Naive thymus-derived CD4-positive, alpha-beta T cell (primary cell): ENCODE measurements at regions not wholly inside any gene's neighbourhood (a gene's known extent, or its start where the extent isn't known, plus 50 kb on each side); places are given as distances from the start of the nearest gene placed in this dataset.

Source experiments
- ATAC-seq: fragments of 150-1000 bp; cut with Tn5 transposase; 2 replicates; pipeline ENCODE4 v1.10.0; 2021; ENCODE audit warnings: mild to moderate bottlenecking, moderate library complexity
- CTCF ChIA-PET: fragments of 350-600 bp; sonication (Branson Sonifier 250); formaldehyde crosslinking; loops from one replicate; lab custom pipeline; 2021; ENCODE audit warnings: antibody characterized with exemption; lab: Charles Lee
- POLR2A ChIA-PET: fragments of 350-600 bp; sonication (Branson Sonifier 250); formaldehyde crosslinking; loops from one replicate; lab custom pipeline; 2021; ENCODE audit warnings: antibody characterized with exemption, inconsistent platforms; lab: Charles Lee
- DNase-seq, 9 donors: peaks; one replicate each; pipeline versions ENCODE4 v3.0.0 to v3.0.0-alpha.2; 2020 to 2022; ENCODE audit warnings: mixed read lengths in 1 of 9
- H3K27ac ChIP-seq: one replicate; pipeline ENCODE4 v1.7.0; 2013; ENCODE audit warnings: mild to moderate bottlenecking, low read depth, low read length, moderate library complexity
- H3K27me3 ChIP-seq, 2 donors: one replicate each; pipeline ENCODE4 v1.7.0; 2013; ENCODE audit warnings: low read length in 2 of 2, mild to moderate bottlenecking in 2 of 2, moderate library complexity in 2 of 2; ENCODE audit not compliant: control insufficient read depth in 2 of 2, insufficient read depth in 2 of 2
- H3K36me3 ChIP-seq, 3 experiments: 1 replicate in 2 of 3; 2 replicates in 1 of 3; pipeline ENCODE4 v1.7.0; 2013; ENCODE audit warnings: low read length in 3 of 3, mild to moderate bottlenecking in 3 of 3, moderate library complexity in 1 of 3; ENCODE audit not compliant: insufficient read depth in 3 of 3, control insufficient read depth in 2 of 3
- H3K4me1 ChIP-seq, 2 donors: one replicate each; pipeline ENCODE4 v1.7.0; 2013; ENCODE audit warnings: low read length in 2 of 2, mild to moderate bottlenecking in 2 of 2, moderate library complexity in 1 of 2; ENCODE audit not compliant: control insufficient read depth in 2 of 2, insufficient read depth in 2 of 2
- H3K4me3 ChIP-seq: 2 replicates; pipeline ENCODE4 v1.7.0; 2013; ENCODE audit warnings: mild to moderate bottlenecking, low read length
- H3K9me3 ChIP-seq, 3 experiments: 1 replicate in 2 of 3; 2 replicates in 1 of 3; pipeline ENCODE4 v1.7.0; 2013; ENCODE audit warnings: low read length in 3 of 3; ENCODE audit not compliant: control insufficient read depth in 2 of 3
- H3K27ac Mint-ChIP-seq, 9 donors: one replicate each; pipeline ENCODE4 v1.8.0; 2020 to 2022; ENCODE audit warnings: mixed read lengths in 9 of 9, mild to moderate bottlenecking in 8 of 9, moderate library complexity in 5 of 9, inconsistent platforms in 2 of 9
- H3K27me3 Mint-ChIP-seq, 5 donors: one replicate each; pipeline ENCODE4 v1.8.0; 2021 to 2022; ENCODE audit warnings: mixed read lengths in 5 of 5, mild to moderate bottlenecking in 1 of 5
- H3K36me3 Mint-ChIP-seq, 5 donors: one replicate each; pipeline ENCODE4 v1.8.0; 2020 to 2022; ENCODE audit warnings: mixed read lengths in 5 of 5, mild to moderate bottlenecking in 3 of 5, inconsistent platforms in 1 of 5
- H3K4me1 Mint-ChIP-seq, 7 donors: one replicate each; pipeline ENCODE4 v1.8.0; 2020 to 2022; ENCODE audit warnings: mixed read lengths in 7 of 7, mild to moderate bottlenecking in 3 of 7, inconsistent platforms in 1 of 7
- H3K4me3 Mint-ChIP-seq, 10 donors: one replicate each; pipeline ENCODE4 v1.8.0; 2020 to 2022; ENCODE audit warnings: mild to moderate bottlenecking in 10 of 10, mixed read lengths in 10 of 10, moderate library complexity in 6 of 10, inconsistent platforms in 2 of 10
- H3K9me3 Mint-ChIP-seq, 11 donors: one replicate each; pipeline ENCODE4 v1.8.0; 2020 to 2022; ENCODE audit warnings: mixed read lengths in 11 of 11, mild to moderate bottlenecking in 4 of 11, inconsistent platforms in 1 of 11, moderate library complexity in 1 of 11
- intact Hi-C, 2 donors: fragments of 100-400 bp; cut with micrococcal nuclease; formaldehyde crosslinking; loops; one replicate each; pipeline ENCODE4 v1.15.1; 2023

DNA sequence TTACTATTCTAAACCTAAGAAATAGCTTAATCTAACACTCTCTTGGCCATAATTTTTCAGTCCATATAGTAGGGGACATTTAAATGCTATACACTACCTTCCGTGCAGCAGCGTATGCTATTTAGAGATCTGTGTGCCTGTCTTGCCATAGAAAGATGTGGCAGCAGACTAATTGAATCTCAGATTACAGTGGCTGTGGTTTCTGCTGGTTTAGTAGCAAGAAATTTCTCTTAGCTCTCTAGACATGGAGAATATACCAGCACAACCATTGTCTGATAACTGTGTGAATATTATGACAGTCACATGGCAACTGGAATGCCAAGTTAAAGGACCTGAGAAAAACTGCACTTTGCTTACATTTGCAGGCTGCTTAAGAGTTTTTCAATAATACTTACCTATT is 672.4 kb upstream of the MIR17HG start:
- intact Hi-C loops = no loop called here
- Histone ChIP-seq H3K27ac (no peak overlapping the region), H3K4me1 (no peaks in the 10 kb centered on the region), H3K27me3 (no peaks in the 10 kb centered on the region), H3K4me3 (no peak overlapping the region), H3K36me3 (no peaks in the 10 kb centered on the region), H3K9me3 (no peaks in the 10 kb centered on the region)
- Mint-ChIP-seq H3K9me3 (peaks cover 0 to 8% (median 4%) of the 10 kb centered on the region in 11 donors), H3K4me1 (no peaks in the 10 kb centered on the region), H3K4me3 (no peak overlapping the region), H3K27me3 (no peaks in the 10 kb centered on the region), H3K36me3 (no peaks in the 10 kb centered on the region), H3K27ac (no peak overlapping the region)
- POLR2A ChIA-PET = no interaction called here
- CTCF ChIA-PET = no interaction called here
- ATAC-seq = no peak
- no peak for DNase-seq

DNA sequence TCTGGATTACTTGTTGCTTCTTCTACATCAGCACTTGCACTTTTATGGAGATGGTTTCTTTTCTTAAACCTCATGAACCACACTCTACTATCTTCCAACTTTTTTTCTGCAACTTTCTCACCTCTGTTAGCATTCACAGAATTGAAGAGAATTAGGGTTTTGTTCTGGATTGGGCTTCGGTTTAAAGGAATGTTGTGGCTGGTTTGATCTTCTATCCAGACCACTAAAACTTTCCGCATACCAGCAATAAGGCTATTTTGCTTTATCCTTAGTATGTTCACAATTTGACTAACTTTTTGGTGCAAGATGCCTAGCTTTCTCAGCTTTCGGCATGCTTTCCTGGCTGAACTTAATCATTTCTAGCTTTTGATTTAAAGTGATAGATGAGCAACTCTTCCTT is 666.7 kb upstream of the MIR17HG start:
- no peaks in the 10 kb centered on the region for H3K9me3 ChIP-seq
- H3K4me3 ChIP-seq = no peak overlapping the region
- no peaks in the 10 kb centered on the region for H3K27me3 ChIP-seq
- Mint-ChIP-seq H3K9me3 (peaks cover 0 to 12% (median 4%) of the 10 kb centered on the region in 11 donors), H3K4me3 (no peak overlapping the region), H3K27ac (no peak overlapping the region), H3K27me3 (no peaks in the 10 kb centered on the region), H3K36me3 (no peaks in the 10 kb centered on the region), H3K4me1 (no peaks in the 10 kb centered on the region)
- no peak for DNase-seq
- H3K36me3 ChIP-seq = no peaks in the 10 kb centered on the region
- intact Hi-C loops = no loop called here
- ATAC-seq = no peak
- no peak overlapping the region for H3K27ac ChIP-seq
- POLR2A ChIA-PET = no interaction called here
- CTCF ChIA-PET = no interaction called here
- H3K4me1 ChIP-seq = no peaks in the 10 kb centered on the region

DNA sequence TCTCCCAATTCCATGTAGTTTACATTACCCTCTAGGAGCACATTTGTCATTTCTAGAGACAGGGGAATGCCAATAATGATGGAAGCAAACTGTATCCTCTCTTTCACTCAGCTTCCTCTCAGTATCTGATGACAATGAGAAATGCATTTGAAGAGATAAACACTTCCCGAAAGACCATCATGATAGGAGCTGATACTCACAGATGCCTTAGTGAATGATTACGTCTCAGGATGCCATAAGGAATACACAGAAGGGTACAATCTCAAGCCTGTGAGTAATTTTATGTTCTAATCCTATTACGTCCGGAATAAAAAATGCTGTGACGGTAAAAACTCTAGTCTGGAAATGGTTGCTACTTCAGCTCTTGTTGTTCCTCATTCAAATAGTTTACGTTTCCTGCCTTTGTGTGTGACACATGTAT is 663.8 kb upstream of the MIR17HG start:
- Histone ChIP-seq H3K36me3 (no peaks in the 10 kb centered on the region), H3K27ac (no peak overlapping the region), H3K4me3 (no peak overlapping the region), H3K4me1 (no peaks in the 10 kb centered on the region), H3K9me3 (no peaks in the 10 kb centered on the region), H3K27me3 (no peaks in the 10 kb centered on the region)
- no peaks in the 10 kb centered on the region for H3K36me3 Mint-ChIP-seq
- DNase-seq (no peak), ATAC-seq (no peak)
- ChIA-PET CTCF (no interaction called here), POLR2A (no interaction called here)
- H3K4me1 Mint-ChIP-seq = no peaks in the 10 kb centered on the region
- H3K4me3 Mint-ChIP-seq = no peak overlapping the region
- intact Hi-C loops = no loop called here
- H3K27ac Mint-ChIP-seq = no peak overlapping the region
- peaks cover 0 to 12% (median 5%) of the 10 kb centered on the region in 11 donors for H3K9me3 Mint-ChIP-seq
- no peaks in the 10 kb centered on the region for H3K27me3 Mint-ChIP-seq

DNA sequence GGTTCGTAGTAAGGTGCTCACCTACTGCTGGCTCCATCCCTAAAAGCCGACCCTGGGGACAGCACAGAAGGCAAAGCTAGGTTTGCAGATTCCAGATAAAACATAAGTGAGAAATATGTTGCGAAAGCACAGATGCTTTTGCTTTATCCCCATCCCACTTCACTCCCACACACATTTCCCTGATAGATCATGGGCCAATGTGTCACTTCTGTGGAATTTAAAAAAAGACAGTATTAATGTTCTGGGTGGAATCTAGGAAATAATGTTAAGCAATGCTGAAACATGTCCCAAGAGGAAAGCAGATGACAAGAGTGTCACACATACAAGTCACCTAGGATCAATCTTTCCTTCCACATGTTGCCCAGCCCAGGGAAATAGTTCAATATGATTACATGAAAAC is 661.0 kb upstream of the MIR17HG start:
- H3K27me3 ChIP-seq = no peaks in the 10 kb centered on the region
- DNase-seq (no peak), ATAC-seq (no peak)
- peaks cover 0 to 11% (median 4%) of the 10 kb centered on the region in 11 donors for H3K9me3 Mint-ChIP-seq
- ChIA-PET POLR2A (no interaction called here), CTCF (no interaction called here)
- no peaks in the 10 kb centered on the region for H3K4me1 Mint-ChIP-seq
- no peaks in the 10 kb centered on the region for H3K9me3 ChIP-seq
- intact Hi-C loops = no loop called here
- H3K4me3 ChIP-seq = no peak overlapping the region
- H3K4me1 ChIP-seq = no peaks in the 10 kb centered on the region
- no peaks in the 10 kb centered on the region for H3K36me3 Mint-ChIP-seq
- no peak overlapping the region for H3K27ac Mint-ChIP-seq
- no peaks in the 10 kb centered on the region for H3K36me3 ChIP-seq
- H3K27me3 Mint-ChIP-seq = no peaks in the 10 kb centered on the region
- H3K27ac ChIP-seq = no peak overlapping the region
- no peak overlapping the region for H3K4me3 Mint-ChIP-seq

DNA sequence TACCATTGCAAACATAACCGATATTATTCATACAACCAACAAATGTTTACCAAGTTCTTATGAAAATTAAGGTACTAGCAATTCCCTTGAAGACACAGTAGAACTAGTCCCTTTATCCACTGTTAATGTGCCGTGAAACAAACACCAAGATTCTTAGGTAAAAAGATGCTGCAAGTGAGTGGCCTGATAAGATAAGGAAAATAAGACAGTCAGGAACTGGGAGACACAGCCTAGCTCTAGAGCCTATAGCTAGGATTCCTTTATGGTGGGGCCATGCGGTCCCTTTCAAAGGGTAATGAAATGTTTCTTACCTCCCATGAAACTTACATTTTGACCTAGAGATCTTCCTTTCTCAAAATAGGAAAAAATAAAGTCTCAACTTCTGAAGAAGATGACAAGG is 658.4 kb upstream of the MIR17HG start:
- Mint-ChIP-seq H3K27me3 (no peaks in the 10 kb centered on the region), H3K27ac (no peak overlapping the region), H3K4me3 (no peak overlapping the region), H3K4me1 (no peaks in the 10 kb centered on the region), H3K36me3 (no peaks in the 10 kb centered on the region), H3K9me3 (peaks cover 0 to 11% (median 2%) of the 10 kb centered on the region in 11 donors)
- DNase-seq = no peak
- intact Hi-C loops = no loop called here
- no peak overlapping the region for H3K4me3 ChIP-seq
- H3K36me3 ChIP-seq = no peaks in the 10 kb centered on the region
- H3K4me1 ChIP-seq = no peaks in the 10 kb centered on the region
- no peak for ATAC-seq
- H3K9me3 ChIP-seq = no peaks in the 10 kb centered on the region
- no peak overlapping the region for H3K27ac ChIP-seq
- POLR2A ChIA-PET = no interaction called here
- CTCF ChIA-PET = no interaction called here
- no peaks in the 10 kb centered on the region for H3K27me3 ChIP-seq

DNA sequence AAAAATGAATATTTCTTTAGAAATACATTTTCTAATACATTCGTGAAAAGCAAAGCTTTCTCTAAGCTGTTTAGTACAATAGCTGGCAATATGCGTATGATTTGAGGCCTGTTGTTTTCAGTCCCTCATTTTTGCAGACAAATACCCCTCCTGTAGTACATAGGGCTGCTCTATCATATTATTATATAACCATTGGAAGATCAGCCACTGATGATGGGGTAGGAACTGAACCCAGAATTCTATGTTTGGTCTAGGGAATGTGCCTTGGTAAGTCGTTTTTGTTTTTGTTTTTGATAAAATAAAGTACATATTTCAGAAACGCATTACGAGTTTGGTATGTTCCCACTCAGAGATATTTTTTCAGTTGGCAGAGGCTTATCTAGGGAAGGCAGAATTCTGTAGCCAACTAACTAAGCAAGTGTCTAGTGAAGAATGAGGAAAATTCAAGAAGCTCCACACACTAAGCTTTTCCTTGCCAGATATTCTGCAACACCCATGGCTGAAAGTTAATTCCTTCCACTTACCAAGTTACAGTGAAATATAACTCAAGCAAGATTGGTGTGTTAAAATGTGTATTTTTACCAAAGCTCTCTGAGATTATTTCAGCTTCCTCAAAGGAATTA is 656.9 kb upstream of the MIR17HG start:
- Mint-ChIP-seq H3K9me3 (peaks cover 0 to 11% (median 0%) of the 10 kb centered on the region in 11 donors), H3K27ac (no peak overlapping the region), H3K4me1 (no peaks in the 10 kb centered on the region), H3K27me3 (no peaks in the 10 kb centered on the region), H3K4me3 (no peak overlapping the region), H3K36me3 (no peaks in the 10 kb centered on the region)
- DNase-seq = no peak
- intact Hi-C loops = no loop called here
- ChIA-PET CTCF (no interaction called here), POLR2A (no interaction called here)
- H3K27ac ChIP-seq = no peak overlapping the region
- no peaks in the 10 kb centered on the region for H3K4me1 ChIP-seq
- ATAC-seq = no peak
- no peaks in the 10 kb centered on the region for H3K9me3 ChIP-seq
- H3K27me3 ChIP-seq = no peaks in the 10 kb centered on the region
- no peak overlapping the region for H3K4me3 ChIP-seq
- no peaks in the 10 kb centered on the region for H3K36me3 ChIP-seq

DNA sequence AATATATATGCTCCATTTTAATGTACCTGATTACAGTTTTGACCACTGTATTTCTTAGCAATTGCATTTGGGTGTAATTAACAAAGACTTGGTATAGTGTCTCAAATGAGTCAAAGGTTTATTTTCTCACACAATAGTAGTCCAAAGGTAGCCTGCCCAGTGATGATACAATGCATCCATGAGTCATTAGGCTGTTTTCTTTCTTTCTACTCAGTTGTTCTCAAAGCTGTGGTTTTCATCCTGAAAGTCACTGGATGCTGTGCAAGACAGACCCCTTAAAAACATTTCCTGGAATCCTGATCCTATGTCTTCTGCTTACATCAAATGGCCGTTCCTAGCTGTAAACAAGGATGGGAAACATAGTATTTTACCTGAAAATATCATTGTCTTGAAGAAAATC is 651.2 kb upstream of the MIR17HG start:
- H3K4me3 ChIP-seq = no peak overlapping the region
- Mint-ChIP-seq H3K27ac (no peak overlapping the region), H3K36me3 (peaks cover 0 to 5% (median 0%) of the 10 kb centered on the region in 5 donors), H3K4me1 (no peaks in the 10 kb centered on the region), H3K4me3 (no peak overlapping the region), H3K27me3 (no peaks in the 10 kb centered on the region), H3K9me3 (peaks cover 0 to 13% (median 2%) of the 10 kb centered on the region in 11 donors)
- intact Hi-C loops = no loop called here
- H3K36me3 ChIP-seq = no peaks in the 10 kb centered on the region
- H3K4me1 ChIP-seq = no peaks in the 10 kb centered on the region
- POLR2A ChIA-PET = no interaction called here
- ATAC-seq (no peak), DNase-seq (no peak)
- no peak overlapping the region for H3K27ac ChIP-seq
- no peaks in the 10 kb centered on the region for H3K9me3 ChIP-seq
- CTCF ChIA-PET = no interaction called here
- no peaks in the 10 kb centered on the region for H3K27me3 ChIP-seq
